Type B pancreatic cell (in vitro differentiated cells): ENCODE measurements at regions not wholly inside any gene's neighbourhood (a gene's known extent, or its start where the extent isn't known, plus 50 kb on each side); places are given as distances from the start of the nearest gene placed in this dataset.

Experiments used
- DNase-seq: peaks from one replicate; pipeline ENCODE4 v3.0.0; 2021; ENCODE audit warnings: mixed read lengths; ENCODE audit not compliant: unreplicated experiment; ENCODE audit errors: extremely low spot score
- H3K27ac Mint-ChIP-seq: 2 replicates; pipeline ENCODE4 v1.8.0; 2021; ENCODE audit warnings: mild to moderate bottlenecking, mixed read lengths
- H3K27me3 Mint-ChIP-seq: 2 replicates; pipeline ENCODE4 v1.8.0; 2021; ENCODE audit warnings: mixed read lengths
- H3K36me3 Mint-ChIP-seq: 2 replicates; pipeline ENCODE4 v1.8.0; 2021; ENCODE audit warnings: mixed read lengths
- H3K4me1 Mint-ChIP-seq: one replicate; pipeline ENCODE4 v1.8.0; 2021; ENCODE audit warnings: mixed read lengths; ENCODE audit not compliant: unreplicated experiment
- H3K4me3 Mint-ChIP-seq: 2 replicates; pipeline ENCODE4 v1.8.0; 2021; ENCODE audit warnings: mild to moderate bottlenecking, mixed read lengths
- H3K9me3 Mint-ChIP-seq: 2 replicates; pipeline ENCODE4 v1.8.0; 2021; ENCODE audit warnings: mixed read lengths
- TF ChIP-seq, protein P1 (sequence below): fragments of 200-600 bp; sonication (generic); conservative IDR thresholded peaks from 2 replicates; pipeline ENCODE4 v1.5.0; 2021; ENCODE audit warnings: antibody characterized with exemption, mild to moderate bottlenecking

GRCh38 chr3:137938876-137939275 is 71.1 kb upstream of the CLDN18 start:
- no peaks in the 10 kb centered on the region for H3K36me3 Mint-ChIP-seq
- TF ChIP-seq, protein P1, sequence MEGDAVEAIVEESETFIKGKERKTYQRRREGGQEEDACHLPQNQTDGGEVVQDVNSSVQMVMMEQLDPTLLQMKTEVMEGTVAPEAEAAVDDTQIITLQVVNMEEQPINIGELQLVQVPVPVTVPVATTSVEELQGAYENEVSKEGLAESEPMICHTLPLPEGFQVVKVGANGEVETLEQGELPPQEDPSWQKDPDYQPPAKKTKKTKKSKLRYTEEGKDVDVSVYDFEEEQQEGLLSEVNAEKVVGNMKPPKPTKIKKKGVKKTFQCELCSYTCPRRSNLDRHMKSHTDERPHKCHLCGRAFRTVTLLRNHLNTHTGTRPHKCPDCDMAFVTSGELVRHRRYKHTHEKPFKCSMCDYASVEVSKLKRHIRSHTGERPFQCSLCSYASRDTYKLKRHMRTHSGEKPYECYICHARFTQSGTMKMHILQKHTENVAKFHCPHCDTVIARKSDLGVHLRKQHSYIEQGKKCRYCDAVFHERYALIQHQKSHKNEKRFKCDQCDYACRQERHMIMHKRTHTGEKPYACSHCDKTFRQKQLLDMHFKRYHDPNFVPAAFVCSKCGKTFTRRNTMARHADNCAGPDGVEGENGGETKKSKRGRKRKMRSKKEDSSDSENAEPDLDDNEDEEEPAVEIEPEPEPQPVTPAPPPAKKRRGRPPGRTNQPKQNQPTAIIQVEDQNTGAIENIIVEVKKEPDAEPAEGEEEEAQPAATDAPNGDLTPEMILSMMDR: no peak
- peaks cover 29% of the 10 kb centered on the region for H3K27me3 Mint-ChIP-seq
- no peak overlapping the region for H3K4me3 Mint-ChIP-seq
- peaks cover 6% of the 10 kb centered on the region for H3K9me3 Mint-ChIP-seq
- no peak for DNase-seq
- H3K4me1 Mint-ChIP-seq: no peaks in the 10 kb centered on the region
- no peak overlapping the region for H3K27ac Mint-ChIP-seq

DNA sequence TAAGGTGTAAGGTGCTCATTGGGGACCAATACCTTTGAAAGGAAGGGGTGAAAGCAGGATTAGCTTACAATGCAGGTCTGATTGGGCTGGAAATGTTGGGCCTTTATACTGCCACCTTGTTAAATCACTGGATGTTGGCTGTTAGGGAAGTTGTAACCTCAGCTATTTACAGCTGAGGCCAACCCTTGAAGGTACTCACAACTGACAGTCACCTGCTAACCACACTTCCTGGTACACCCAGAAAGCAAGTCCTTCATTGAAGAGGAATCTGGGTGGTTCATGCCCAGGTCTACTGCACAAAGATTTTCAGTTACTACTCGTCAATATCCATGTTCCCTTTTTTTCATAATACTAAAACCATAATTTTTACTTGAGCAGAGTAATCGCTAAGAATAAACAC is 65.4 kb upstream of the CLDN18 start:
- H3K27me3 Mint-ChIP-seq: peaks cover 27% of the 10 kb centered on the region
- no peak overlapping the region for H3K27ac Mint-ChIP-seq
- H3K4me3 Mint-ChIP-seq: no peak overlapping the region
- H3K4me1 Mint-ChIP-seq: no peaks in the 10 kb centered on the region
- H3K9me3 Mint-ChIP-seq: peaks cover 6% of the 10 kb centered on the region
- TF ChIP-seq, protein P1: no peak
- H3K36me3 Mint-ChIP-seq: no peaks in the 10 kb centered on the region
- DNase-seq: no peak

DNA sequence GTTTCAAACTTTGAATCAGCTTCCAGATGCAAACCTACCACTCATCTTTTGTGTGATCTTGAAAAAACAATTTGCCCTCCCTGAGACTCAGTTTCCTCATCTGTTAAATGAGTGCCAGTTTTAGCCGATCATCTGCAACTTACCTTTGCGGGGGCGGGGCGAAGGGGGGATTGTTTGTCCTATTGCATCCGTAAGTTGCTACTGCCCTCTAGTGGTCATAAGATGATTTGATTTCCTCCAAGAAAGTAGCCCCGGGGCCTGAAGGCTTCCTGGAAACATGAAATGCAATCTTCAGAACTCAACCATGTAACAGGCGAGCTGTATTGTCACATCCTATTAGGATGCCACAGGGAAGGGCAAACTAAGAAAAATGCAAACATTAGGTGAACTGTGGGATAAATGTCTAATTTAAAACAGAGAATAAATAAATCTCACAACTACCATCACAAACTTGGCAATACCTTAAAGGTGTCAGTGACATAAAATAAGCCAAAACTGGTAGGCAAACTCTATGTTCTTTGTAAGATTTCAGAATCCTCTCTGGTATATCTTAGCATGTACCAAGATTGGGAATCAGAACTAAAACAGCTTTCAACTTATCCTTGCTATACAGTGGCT is 63.5 kb upstream of the CLDN18 start:
- H3K27me3 Mint-ChIP-seq: peaks cover 29% of the 10 kb centered on the region
- DNase-seq: no peak
- no peaks in the 10 kb centered on the region for H3K4me1 Mint-ChIP-seq
- no peak overlapping the region for H3K4me3 Mint-ChIP-seq
- H3K9me3 Mint-ChIP-seq: peaks cover 2% of the 10 kb centered on the region
- no peak overlapping the region for H3K27ac Mint-ChIP-seq
- TF ChIP-seq, protein P1: peak; percentile 90
- H3K36me3 Mint-ChIP-seq: no peaks in the 10 kb centered on the region

- H3K27ac Mint-ChIP-seq: no peak overlapping the region
- TF ChIP-seq, protein P1: no peak
- H3K27me3 Mint-ChIP-seq: peaks cover 29% of the 10 kb centered on the region
- no peaks in the 10 kb centered on the region for H3K9me3 Mint-ChIP-seq
- no peaks in the 10 kb centered on the region for H3K36me3 Mint-ChIP-seq
- no peak overlapping the region for H3K4me3 Mint-ChIP-seq
- DNase-seq: no peak
- H3K4me1 Mint-ChIP-seq: no peaks in the 10 kb centered on the region
Observed at GRCh38 chr3:137947117-137947516, 62.8 kb upstream of the CLDN18 start.

DNA sequence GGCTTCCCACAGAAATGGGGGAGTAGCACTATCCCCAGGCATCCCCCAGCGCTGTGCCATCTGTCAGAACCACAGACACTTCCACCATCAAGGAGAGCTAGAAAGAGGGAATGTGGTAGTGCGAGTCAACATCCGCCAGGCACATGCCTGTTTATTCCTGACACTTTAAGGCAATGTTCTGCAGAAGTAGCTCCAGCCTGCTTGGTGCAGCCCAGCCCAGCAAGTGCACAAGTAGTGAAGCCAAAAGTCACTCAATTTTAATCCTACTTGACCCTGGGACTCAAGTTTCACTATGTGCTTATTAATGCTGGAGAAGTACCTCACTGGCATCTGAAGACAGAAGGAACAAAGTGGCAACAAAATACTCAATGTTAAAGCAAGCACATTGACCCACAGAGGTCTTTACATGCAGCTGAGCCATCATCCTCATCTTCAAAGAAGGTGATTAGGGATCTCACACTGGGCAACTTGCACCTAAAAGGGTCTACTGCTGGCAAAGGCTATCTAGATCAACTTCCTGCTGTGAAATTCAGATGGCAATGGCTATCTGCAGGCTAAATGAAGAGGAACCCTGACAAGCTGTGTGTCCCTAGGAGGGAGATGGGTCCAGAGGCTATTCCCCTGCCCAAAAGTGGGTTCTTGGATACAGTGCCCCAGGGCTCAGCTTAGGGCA is 61.4 kb upstream of the CLDN18 start:
- Mint-ChIP-seq H3K27me3 (peaks cover 26% of the 10 kb centered on the region), H3K27ac (no peak overlapping the region), H3K9me3 (no peaks in the 10 kb centered on the region), H3K4me3 (no peak overlapping the region), H3K4me1 (no peaks in the 10 kb centered on the region), H3K36me3 (no peaks in the 10 kb centered on the region)
- DNase-seq: no peak
- TF ChIP-seq, protein P1: no peak
